HepG2 (cell line): ENCODE measurements at regions not wholly inside any gene's neighbourhood (a gene's known extent, or its start where the extent isn't known, plus 50 kb on each side); places are given as distances from the start of the nearest gene placed in this dataset.

Experiments used
- ATAC-seq: fragments of 200-7000 bp; cut with Tn5 transposase; 3 replicates; pipeline ENCODE4 v1.9.1; 2020; ENCODE audit warnings: mild to moderate bottlenecking, moderate library complexity
- BruUV-seq: library from RNA; stranded (reverse); fragments of 400-500 nt; replicated peaks from 2 replicates; lab custom pipeline; 2021; lab: Mats Ljungman, UMichigan
- CTCF ChIA-PET: fragments of 300-600 bp; formaldehyde crosslinking; extraction: SDS; loops from one replicate; lab custom pipeline; 2021; ENCODE audit warnings: low total read pairs, inconsistent platforms, low intra/inter-chr PET ratio; lab: Yijun Ruan, JAX
- POLR2A ChIA-PET: fragments of 350-600 bp; sonication (Branson Sonifier 250); formaldehyde crosslinking; loops from one replicate; lab custom pipeline; 2020; ENCODE audit warnings: antibody characterized with exemption, inconsistent platforms; lab: Yijun Ruan, JAX
- DNase-seq: peaks from one replicate; pipeline ENCODE4 v3.0.0-alpha.2; 2015; ENCODE audit warnings: low spot score
- FAIRE-seq: peaks from 3 replicates; lab custom pipeline; 2011; peaks lifted over from hg19 to GRCh38; lab: Jason Lieb, UNC
- H2AFZ ChIP-seq: one replicate; pipeline ENCODE4 v1.6.1; 2011; ENCODE audit warnings: low read length, inconsistent platforms
- H3K27ac ChIP-seq: fragments of 300-600 bp; 3 replicates; pipeline ENCODE4 v1.8.0; 2011; ENCODE audit warnings: mixed run types, mild to moderate bottlenecking, mixed read lengths, low read length, inconsistent platforms; ENCODE audit not compliant: insufficient read depth; ENCODE audit errors: extremely low read length
- H3K27me3 ChIP-seq, 2 experiments: fragments of 200-600 bp in 1 of 2; 2 replicates in 1 of 2; 3 replicates in 1 of 2; pipeline versions ENCODE4 v1.6.0 to v1.8.0; 2011; ENCODE audit warnings: low read length in 2 of 2, mild to moderate bottlenecking in 2 of 2, moderate library complexity in 2 of 2, inconsistent platforms in 1 of 2; ENCODE audit not compliant: insufficient read depth in 2 of 2, control insufficient read depth in 1 of 2
- H3K36me3 ChIP-seq, 2 experiments: fragments of 200-600 bp in 1 of 2; replicated peaks in 1 of 2; 2 replicates in 1 of 2; 3 replicates in 1 of 2; pipeline versions ENCODE4 v1.5.1 to v1.8.0; 2011; ENCODE audit warnings: low read length in 2 of 2, inconsistent platforms in 1 of 2; ENCODE audit not compliant: insufficient read depth in 2 of 2, control insufficient read depth in 1 of 2
- H3K4me1 ChIP-seq: 2 replicates; pipeline ENCODE4 v1.5.1; 2012; ENCODE audit warnings: low read length, inconsistent platforms; ENCODE audit not compliant: insufficient read depth
- H3K4me2 ChIP-seq: 2 replicates; pipeline ENCODE4 v1.6.0; 2011; ENCODE audit warnings: low read depth, low read length, inconsistent platforms
- H3K4me3 ChIP-seq, 3 experiments: fragments of 200-600 bp in 1 of 3; sonication (generic), shearing (Covaris generic) in 1 of 3; replicated peaks in 1 of 3; 2 replicates each; pipeline ENCODE4 v1.5.1; 2011 to 2016; ENCODE audit warnings: low read length in 3 of 3, inconsistent platforms in 2 of 3, low read depth in 2 of 3, mild to moderate bottlenecking in 2 of 3, control low read depth in 1 of 3, mixed read lengths in 1 of 3; ENCODE audit not compliant: insufficient read depth in 1 of 3
- H3K79me2 ChIP-seq: one replicate; pipeline ENCODE4 v1.6.1; 2011; ENCODE audit warnings: low read length, inconsistent platforms; ENCODE audit not compliant: insufficient read depth
- H3K9ac ChIP-seq: 2 replicates; pipeline ENCODE4 v1.6.0; 2011; ENCODE audit warnings: mild to moderate bottlenecking, low read depth, low read length, inconsistent platforms; ENCODE audit not compliant: insufficient read depth
- H3K9me3 ChIP-seq: 2 replicates; pipeline ENCODE4 v1.5.1; 2012; ENCODE audit warnings: mild to moderate bottlenecking, low read length
- H4K20me1 ChIP-seq: 2 replicates; pipeline ENCODE4 v1.6.0; 2011; ENCODE audit warnings: inconsistent platforms, mild to moderate bottlenecking, low read length, moderate library complexity; ENCODE audit not compliant: insufficient read depth
- ATF7 ChIP-seq, 2 experiments: fragments of 450-650 bp in 1 of 2; sonication (generic) in 1 of 2; formaldehyde crosslinking in 1 of 2; IDR thresholded peaks; 2 replicates each; pipeline versions ENCODE4 v1.4.0 to v1.6.1; 2016 to 2020; ENCODE audit warnings: antibody characterized with exemption in 1 of 2, mild to moderate bottlenecking in 1 of 2, missing genetic modification reagents in 1 of 2
- CC2D1A ChIP-seq: sonication (generic); formaldehyde crosslinking; IDR thresholded peaks from 2 replicates; pipeline ENCODE4 v1.8.1; 2023; ENCODE audit warnings: mild to moderate bottlenecking, missing genetic modification reagents
- CREB1 ChIP-seq, 2 experiments: fragments of 450-650 bp in 1 of 2; IDR thresholded peaks; 2 replicates each; pipeline ENCODE4 v1.6.1; 2016 to 2017; ENCODE audit warnings: control low read depth in 1 of 2, mild to moderate bottlenecking in 1 of 2, missing compliant biosample characterization in 1 of 2, missing genetic modification characterization in 1 of 2
- RBFOX2 ChIP-seq: fragments of 200-400 bp; formaldehyde crosslinking; IDR thresholded peaks from 2 replicates; pipeline ENCODE4 v1.6.1; 2017; ENCODE audit warnings: low read depth, mild to moderate bottlenecking, low read length
- RELA ChIP-seq: sonication (generic); formaldehyde crosslinking; IDR thresholded peaks from 2 replicates; pipeline ENCODE4 v1.4.0; 2020; ENCODE audit warnings: missing genetic modification reagents
- RFX1 ChIP-seq: fragments of 450-650 bp; IDR thresholded peaks from 2 replicates; pipeline ENCODE4 v1.6.1; 2017
- SKI ChIP-seq: fragments of 450-650 bp; IDR thresholded peaks from one replicate; pipeline ENCODE4 v1.6.1; 2018; ENCODE audit warnings: mild to moderate bottlenecking; ENCODE audit not compliant: partially characterized antibody
- ZNF766 ChIP-seq: sonication (generic); formaldehyde crosslinking; IDR thresholded peaks from 2 replicates; pipeline ENCODE4 v1.5.0; 2020; ENCODE audit warnings: missing genetic modification reagents, borderline replicate concordance
- WGBS: methylation state at CpG from one replicate; pipeline ENCODE4 v1.1.6; 2017; ENCODE audit warnings: low lambda C conversion rate; 5-methylcytosine and 5-hydroxymethylcytosine counted together
- in situ Hi-C: cut with HindIII; loops from 2 replicates; pipeline ENCODE4 v1.10.0; 2017; ENCODE audit warnings: low pct_unique_long_range_greater_than_20kb; ENCODE audit not compliant: extremely low pct_ligation_motif_present
- intact Hi-C: fragments of 100-400 bp; cut with micrococcal nuclease; formaldehyde crosslinking; loops from one replicate; pipeline ENCODE4 v1.10.0; 2022; ENCODE audit not compliant: unreplicated experiment
- TF ChIP-seq, protein P1 (sequence below): sonication (generic); formaldehyde crosslinking; IDR thresholded peaks from 2 replicates; pipeline ENCODE4 v1.5.1; 2020; ENCODE audit warnings: missing genetic modification reagents, mild to moderate bottlenecking, borderline replicate concordance
- TF ChIP-seq, protein P2 (sequence below): sonication (generic); formaldehyde crosslinking; IDR thresholded peaks from 2 replicates; pipeline ENCODE4 v1.4.0; 2020; ENCODE audit warnings: missing genetic modification reagents, mild to moderate bottlenecking, borderline replicate concordance

DNA sequence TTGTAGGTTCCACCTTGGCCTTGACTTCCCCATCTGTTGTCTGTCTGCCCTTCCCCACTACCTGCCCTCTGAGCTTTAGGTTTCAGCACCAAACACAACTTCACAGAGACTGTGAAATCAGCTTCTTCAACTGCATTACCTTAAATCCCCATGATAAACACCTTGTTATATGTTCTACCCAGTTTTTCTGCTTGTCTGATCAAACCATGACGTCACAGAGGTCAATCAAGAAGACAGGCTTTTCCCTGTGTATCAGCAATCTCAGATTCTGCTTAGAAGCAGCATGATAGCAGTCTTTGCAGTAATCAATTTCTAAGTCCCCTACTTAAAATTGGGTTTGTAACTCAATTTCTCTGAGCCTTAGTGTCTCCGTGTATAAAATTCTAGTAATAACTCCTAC lies 175.0 kb downstream of the PLK2 start:
- ATAC-seq (no peak), FAIRE-seq (no peak)
- CTCF ChIA-PET = no interaction called here

DNA sequence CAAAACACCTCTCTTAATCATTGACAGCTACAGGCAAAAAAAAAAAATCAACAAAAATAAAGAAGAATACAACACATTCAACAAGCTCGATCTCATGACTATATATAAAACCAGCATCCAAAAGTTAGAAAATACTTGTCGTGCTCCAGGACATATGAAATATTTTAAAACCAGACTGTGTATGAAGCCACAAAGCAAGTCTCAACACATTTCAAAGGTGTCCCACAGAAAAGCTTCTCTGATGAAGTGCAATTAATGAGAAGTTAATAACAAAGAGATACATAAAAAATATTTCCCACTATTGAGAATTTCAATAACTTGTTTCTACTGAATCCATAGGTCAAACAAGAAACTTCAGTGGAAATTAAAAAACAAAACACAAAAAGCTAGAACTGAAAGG lies 178.7 kb downstream of the PLK2 start:
- no peak overlapping the region for H2AFZ ChIP-seq
- POLR2A ChIA-PET = no interaction called here
- intact Hi-C loops (no loop called here), in situ Hi-C loops (no loop called here)
- CTCF ChIA-PET = no interaction called here
- H3K36me3 ChIP-seq = no peaks in the 10 kb centered on the region
- H3K4me1 ChIP-seq = no peaks in the 10 kb centered on the region
- TF ChIP-seq, protein P1, sequence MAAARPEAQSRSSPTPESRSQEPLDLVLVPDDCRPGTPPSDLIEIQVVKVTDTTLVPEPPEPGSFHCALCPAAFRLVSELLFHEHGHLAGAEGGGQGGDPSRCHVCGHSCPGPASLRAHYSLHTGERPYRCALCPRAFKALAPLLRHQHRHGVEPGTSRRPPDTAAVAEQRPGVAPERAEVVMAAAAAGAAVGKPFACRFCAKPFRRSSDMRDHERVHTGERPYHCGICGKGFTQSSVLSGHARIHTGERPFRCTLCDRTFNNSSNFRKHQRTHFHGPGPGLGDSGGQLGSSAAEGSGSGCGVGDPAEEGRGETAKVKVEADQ (CRISPR knock-in tag) = no peak
- TF ChIP-seq RFX1 (no peak), ZNF766 (CRISPR knock-in tag) (no peak), RELA (CRISPR knock-in tag) (no peak)
- WGBS = 4% methylated on average over 2 of the region's 2 CpGs
- H4K20me1 ChIP-seq = no peaks in the 10 kb centered on the region
- H3K27ac ChIP-seq = no peak overlapping the region
- no peak overlapping the region for H3K4me3 ChIP-seq
- no peak overlapping the region for H3K4me2 ChIP-seq
- BruUV-seq = no TSS peak
- no peak for FAIRE-seq
- H3K79me2 ChIP-seq = no peaks in the 10 kb centered on the region
- no peaks in the 10 kb centered on the region for H3K9me3 ChIP-seq
- DNase-seq = no peak
- ATAC-seq = no peak
- no peak overlapping the region for H3K9ac ChIP-seq
- H3K27me3 ChIP-seq = no peaks in the 10 kb centered on the region

More for the DNA sequence above, 175.0 kb downstream of the PLK2 start:
- H3K4me1 ChIP-seq = no peaks in the 10 kb centered on the region
- 0% methylated on average over 2 of the region's 2 CpGs for WGBS
- no peaks in the 10 kb centered on the region for H3K27me3 ChIP-seq
- intact Hi-C loops = no loop called here
- DNase-seq = no peak
- BruUV-seq = no TSS peak
- in situ Hi-C loops = no loop called here
- no peak overlapping the region for H3K4me3 ChIP-seq
- no peaks in the 10 kb centered on the region for H4K20me1 ChIP-seq
- H3K9ac ChIP-seq = no peak overlapping the region
- H3K9me3 ChIP-seq = no peaks in the 10 kb centered on the region
- no peak overlapping the region for H3K4me2 ChIP-seq
- no peaks in the 10 kb centered on the region for H3K79me2 ChIP-seq
- POLR2A ChIA-PET = no interaction called here
- no peaks in the 10 kb centered on the region for H3K36me3 ChIP-seq
- H3K27ac ChIP-seq = no peak overlapping the region
- no peak overlapping the region for H2AFZ ChIP-seq
- TF ChIP-seq, protein P2, sequence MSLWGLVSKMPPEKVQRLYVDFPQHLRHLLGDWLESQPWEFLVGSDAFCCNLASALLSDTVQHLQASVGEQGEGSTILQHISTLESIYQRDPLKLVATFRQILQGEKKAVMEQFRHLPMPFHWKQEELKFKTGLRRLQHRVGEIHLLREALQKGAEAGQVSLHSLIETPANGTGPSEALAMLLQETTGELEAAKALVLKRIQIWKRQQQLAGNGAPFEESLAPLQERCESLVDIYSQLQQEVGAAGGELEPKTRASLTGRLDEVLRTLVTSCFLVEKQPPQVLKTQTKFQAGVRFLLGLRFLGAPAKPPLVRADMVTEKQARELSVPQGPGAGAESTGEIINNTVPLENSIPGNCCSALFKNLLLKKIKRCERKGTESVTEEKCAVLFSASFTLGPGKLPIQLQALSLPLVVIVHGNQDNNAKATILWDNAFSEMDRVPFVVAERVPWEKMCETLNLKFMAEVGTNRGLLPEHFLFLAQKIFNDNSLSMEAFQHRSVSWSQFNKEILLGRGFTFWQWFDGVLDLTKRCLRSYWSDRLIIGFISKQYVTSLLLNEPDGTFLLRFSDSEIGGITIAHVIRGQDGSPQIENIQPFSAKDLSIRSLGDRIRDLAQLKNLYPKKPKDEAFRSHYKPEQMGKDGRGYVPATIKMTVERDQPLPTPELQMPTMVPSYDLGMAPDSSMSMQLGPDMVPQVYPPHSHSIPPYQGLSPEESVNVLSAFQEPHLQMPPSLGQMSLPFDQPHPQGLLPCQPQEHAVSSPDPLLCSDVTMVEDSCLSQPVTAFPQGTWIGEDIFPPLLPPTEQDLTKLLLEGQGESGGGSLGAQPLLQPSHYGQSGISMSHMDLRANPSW = no peak
- TF ChIP-seq ATF7 (IDR thresholded peaks at IDR 0.05) = peak; percentile 94
- no peak for TF ChIP-seq ATF7 (CRISPR knock-in tag; IDR thresholded peaks at IDR 0.05)
- TF ChIP-seq CREB1 (IDR thresholded peaks at IDR 0.05) = peak; percentile 97
- no peak for TF ChIP-seq CREB1 (CRISPR knock-in tag; IDR thresholded peaks at IDR 0.05)
- no peak for TF ChIP-seq SKI
- no peak for TF ChIP-seq CC2D1A (CRISPR knock-in tag)
- TF ChIP-seq RBFOX2 = no peak
